Lung microvascular endothelial cell (primary cell): ENCODE measurements at regions not wholly inside any gene's neighbourhood (a gene's known extent, or its start where the extent isn't known, plus 50 kb on each side); places are given as distances from the start of the nearest gene placed in this dataset.
A peak's percentile ranks its signal among the peaks of the same experiment; 100 is the strongest.

ENCODE experiments used
- DNase-seq, 2 donors: peaks; one replicate each; pipeline versions ENCODE4 v3.0.0 to v3.0.0-alpha.2; 2010; ENCODE audit warnings: low read depth in 2 of 2

DNA sequence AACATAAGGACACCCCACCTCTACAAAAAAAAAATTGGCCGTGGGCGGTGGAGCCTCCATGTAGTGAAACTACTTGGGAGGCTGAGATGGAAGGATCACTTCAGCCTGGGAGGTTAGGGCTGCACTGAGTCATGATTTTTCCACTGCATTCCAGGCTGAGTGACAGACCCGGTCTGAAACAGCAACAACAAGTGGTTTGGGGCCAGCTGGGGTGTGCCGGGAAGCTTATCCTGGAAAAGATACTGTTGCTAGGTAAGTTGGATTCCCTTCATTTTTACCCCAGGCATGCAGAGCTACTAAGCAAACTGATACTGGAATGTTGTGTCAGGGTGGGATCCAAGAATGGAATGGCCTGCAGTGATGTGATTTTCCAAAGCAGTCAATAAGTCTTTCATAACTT lies 57.0 kb downstream of the XAGE2 start:
- peak in 1 of 2 donors; percentile 0 for DNase-seq

DNA sequence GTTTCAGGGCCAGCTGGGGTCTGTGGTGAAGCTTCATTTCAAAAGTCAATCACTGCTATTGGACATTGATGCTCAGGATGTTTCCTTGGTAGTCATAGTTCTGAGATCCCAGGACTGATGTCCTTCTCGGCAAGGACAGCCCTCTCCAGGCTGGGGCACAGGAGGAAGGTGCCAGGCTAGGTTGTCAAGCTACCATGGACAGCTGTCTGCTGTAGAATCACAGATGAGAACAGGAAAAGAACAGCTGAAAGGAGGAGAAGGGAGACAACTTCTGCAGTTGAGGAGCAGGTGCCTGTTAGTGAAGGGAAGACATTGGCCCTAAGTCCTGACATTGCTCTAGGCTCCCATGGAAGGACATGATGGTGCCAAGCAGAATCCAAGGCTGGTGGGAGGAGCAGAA lies 58.0 kb downstream of the XAGE2 start:
- DNase-seq: no peak

DNA sequence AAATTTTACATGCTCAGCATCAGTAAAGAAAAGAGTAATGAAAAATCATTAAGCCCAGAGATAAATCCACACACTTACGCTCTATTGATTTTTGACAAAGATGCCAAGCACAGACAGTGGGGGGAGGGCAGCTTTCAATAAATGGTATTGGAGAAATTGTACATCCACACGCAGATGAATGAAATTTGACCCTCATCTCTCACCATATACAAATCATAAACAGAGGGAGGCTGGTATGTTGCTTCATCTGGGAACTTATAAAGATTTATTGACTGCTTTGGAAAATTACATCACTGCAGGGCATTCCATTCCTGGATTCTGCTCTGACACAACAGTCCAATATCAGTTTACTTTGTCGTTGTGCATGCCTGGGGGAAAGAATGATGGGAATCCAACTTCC lies 58.4 kb upstream of the XAGE1A start:
- no peak for DNase-seq
